HPDE6-E6E7 (cell line): ENCODE measurements at regions not wholly inside any gene's neighbourhood (a gene's known extent, or its start where the extent isn't known, plus 50 kb on each side); places are given as distances from the start of the nearest gene placed in this dataset.

Experiments used
- DNase-seq: peaks from one replicate; pipeline ENCODE4 v3.0.0; 2011; ENCODE audit warnings: missing footprints; ENCODE audit errors: extremely low spot score

GRCh38 chr12:98280152-98280551, 235.2 kb upstream of the TMPO start:
- DNase-seq: no peak

- DNase-seq: no peak
Observed at GRCh38 chr12:98280621-98281020, 234.8 kb upstream of the TMPO start.

- DNase-seq: no peak
Observed at GRCh38 chr12:98291828-98292227, 223.6 kb upstream of the TMPO start.

- DNase-seq: no peak
Observed at GRCh38 chr12:98294051-98294805, 221.2 kb upstream of the TMPO start.

- no peak for DNase-seq
Observed at GRCh38 chr12:98295681-98296080, 219.7 kb upstream of the TMPO start.

GRCh38 chr12:98296462-98297079, 218.8 kb upstream of the TMPO start:
- DNase-seq: no peak

- DNase-seq: no peak
Observed at GRCh38 chr12:98297538-98297937, 217.9 kb upstream of the TMPO start.

GRCh38 chr12:98308141-98308540, 207.2 kb upstream of the TMPO start:
- no peak for DNase-seq

- no peak for DNase-seq
Observed at GRCh38 chr12:98317939-98318899, 197.2 kb upstream of the TMPO start.

GRCh38 chr12:98319716-98320425, 195.5 kb upstream of the TMPO start:
- no peak for DNase-seq

GRCh38 chr12:98325003-98325402, 190.4 kb upstream of the TMPO start:
- DNase-seq: no peak

- DNase-seq: no peak
Observed at GRCh38 chr12:98328467-98328866, 186.9 kb upstream of the TMPO start.

- DNase-seq: no peak
Observed at GRCh38 chr12:98329589-98329988, 185.8 kb upstream of the TMPO start.

GRCh38 chr12:98332642-98333041, 182.7 kb upstream of the TMPO start:
- no peak for DNase-seq

GRCh38 chr12:98334768-98335167, 180.6 kb upstream of the TMPO start:
- DNase-seq: no peak

GRCh38 chr12:98341026-98341425, 174.4 kb upstream of the TMPO start:
- no peak for DNase-seq

- no peak for DNase-seq
Observed at GRCh38 chr12:98341732-98342131, 173.7 kb upstream of the TMPO start.

GRCh38 chr12:98343002-98343567, 172.3 kb upstream of the TMPO start:
- DNase-seq: no peak

- DNase-seq: no peak
Observed at GRCh38 chr12:98344046-98344930, 171.1 kb upstream of the TMPO start.

- DNase-seq: no peak
Observed at GRCh38 chr12:98345308-98345876, 170.0 kb upstream of the TMPO start.
